Activated naive CD4-positive, alpha-beta T cell treated with anti-CD3 and anti-CD28 coated beads, Interleukin-2, amount 50 U/mL, for 16 hours (primary cell): ENCODE measurements at regions not wholly inside any gene's neighbourhood (a gene's known extent, or its start where the extent isn't known, plus 50 kb on each side); places are given as distances from the start of the nearest gene placed in this dataset.

Source experiments
- DNase-seq: peaks from one replicate; pipeline ENCODE4 v3.0.0-alpha.2; 2020

- DNase-seq: no peak
Observed at GRCh38 chr12:125443341-125443740, 378.1 kb downstream of the AACS start.

- no peak for DNase-seq
Observed at GRCh38 chr12:125451408-125451807, 386.2 kb downstream of the AACS start.

- DNase-seq: no peak
Observed at GRCh38 chr12:125453751-125454150, 388.5 kb downstream of the AACS start.

- DNase-seq: no peak
Observed at GRCh38 chr12:125454291-125454690, 389.1 kb downstream of the AACS start.

GRCh38 chr12:125454786-125455480 is 389.7 kb downstream of the AACS start:
- DNase-seq: no peak

- DNase-seq: no peak
Observed at GRCh38 chr12:125455556-125455955, 390.3 kb downstream of the AACS start.

GRCh38 chr12:125458552-125459268 is 393.5 kb downstream of the AACS start:
- DNase-seq: no peak

GRCh38 chr12:125461831-125462230 is 396.6 kb downstream of the AACS start:
- DNase-seq: no peak

GRCh38 chr12:125463386-125463785 is 398.2 kb downstream of the AACS start:
- no peak for DNase-seq

- no peak for DNase-seq
Observed at GRCh38 chr12:125467363-125467762, 402.1 kb downstream of the AACS start.

- no peak for DNase-seq
Observed at GRCh38 chr12:125469683-125470082, 404.4 kb downstream of the AACS start.

GRCh38 chr12:125470838-125471783 is 405.9 kb downstream of the AACS start:
- DNase-seq: no peak

- DNase-seq: no peak
Observed at GRCh38 chr12:125473501-125473900, 408.3 kb downstream of the AACS start.

- DNase-seq: no peak
Observed at GRCh38 chr12:125487336-125487735, 422.1 kb downstream of the AACS start.

- no peak for DNase-seq
Observed at GRCh38 chr12:125491553-125491952, 426.3 kb downstream of the AACS start.

GRCh38 chr12:125492354-125493270 is 427.4 kb downstream of the AACS start:
- DNase-seq: no peak

GRCh38 chr12:125493704-125494308 is 428.6 kb downstream of the AACS start:
- DNase-seq: no peak

GRCh38 chr12:125503128-125503527 is 437.9 kb downstream of the AACS start:
- no peak for DNase-seq

- no peak for DNase-seq
Observed at GRCh38 chr12:125509195-125509594, 444.0 kb downstream of the AACS start.

GRCh38 chr12:125512541-125513298 is 447.5 kb downstream of the AACS start:
- no peak for DNase-seq

- DNase-seq: no peak
Observed at GRCh38 chr12:125515887-125516286, 450.7 kb downstream of the AACS start.
